HFF-Myc (cell line): ENCODE measurements at regions not wholly inside any gene's neighbourhood (a gene's known extent, or its start where the extent isn't known, plus 50 kb on each side); places are given as distances from the start of the nearest gene placed in this dataset.

ENCODE experiments used
- DNase-seq: peaks from one replicate; pipeline ENCODE4 v3.0.0-alpha.2; 2011; ENCODE audit warnings: low read depth; ENCODE audit errors: extremely low read depth
- H3K4me3 ChIP-seq: replicated peaks from 2 replicates; pipeline ENCODE4 v1.5.1; 2011; ENCODE audit warnings: low read depth, mild to moderate bottlenecking, control low read depth, low read length
- TF ChIP-seq, protein P1 (sequence below): IDR thresholded peaks from 2 replicates; pipeline ENCODE4 v1.5.1; 2012; ENCODE audit warnings: mild to moderate bottlenecking, low read depth, low read length, control low read depth; ENCODE audit errors: missing control alignments

- TF ChIP-seq, protein P1, sequence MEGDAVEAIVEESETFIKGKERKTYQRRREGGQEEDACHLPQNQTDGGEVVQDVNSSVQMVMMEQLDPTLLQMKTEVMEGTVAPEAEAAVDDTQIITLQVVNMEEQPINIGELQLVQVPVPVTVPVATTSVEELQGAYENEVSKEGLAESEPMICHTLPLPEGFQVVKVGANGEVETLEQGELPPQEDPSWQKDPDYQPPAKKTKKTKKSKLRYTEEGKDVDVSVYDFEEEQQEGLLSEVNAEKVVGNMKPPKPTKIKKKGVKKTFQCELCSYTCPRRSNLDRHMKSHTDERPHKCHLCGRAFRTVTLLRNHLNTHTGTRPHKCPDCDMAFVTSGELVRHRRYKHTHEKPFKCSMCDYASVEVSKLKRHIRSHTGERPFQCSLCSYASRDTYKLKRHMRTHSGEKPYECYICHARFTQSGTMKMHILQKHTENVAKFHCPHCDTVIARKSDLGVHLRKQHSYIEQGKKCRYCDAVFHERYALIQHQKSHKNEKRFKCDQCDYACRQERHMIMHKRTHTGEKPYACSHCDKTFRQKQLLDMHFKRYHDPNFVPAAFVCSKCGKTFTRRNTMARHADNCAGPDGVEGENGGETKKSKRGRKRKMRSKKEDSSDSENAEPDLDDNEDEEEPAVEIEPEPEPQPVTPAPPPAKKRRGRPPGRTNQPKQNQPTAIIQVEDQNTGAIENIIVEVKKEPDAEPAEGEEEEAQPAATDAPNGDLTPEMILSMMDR: no peak
- no peak for DNase-seq
- no peak overlapping the region for H3K4me3 ChIP-seq
Observed at GRCh38 chr14:100673085-100673806, 53.4 kb upstream of the DLK1 start.

DNA sequence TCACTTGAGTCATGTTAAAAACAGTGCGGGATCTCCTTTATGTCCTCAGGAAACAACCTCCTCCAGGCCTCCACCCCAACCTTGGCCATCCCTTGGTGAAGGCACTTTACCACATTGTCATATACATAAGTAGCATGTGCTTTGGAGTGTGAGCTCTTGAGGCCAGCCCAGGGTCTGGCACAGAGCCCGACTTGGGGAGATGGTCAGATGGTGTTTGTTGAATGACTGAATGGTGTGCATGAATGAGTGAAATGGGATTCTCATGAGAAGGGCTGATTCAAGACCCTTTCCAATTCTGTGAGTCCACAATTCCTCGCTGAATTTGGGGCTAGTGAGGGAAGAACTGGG, 52.9 kb upstream of the DLK1 start:
- TF ChIP-seq, protein P1: no peak
- H3K4me3 ChIP-seq: no peak overlapping the region

GRCh38 chr14:100674428-100674827, 52.3 kb upstream of the DLK1 start:
- TF ChIP-seq, protein P1: no peak
- H3K4me3 ChIP-seq: no peak overlapping the region
- DNase-seq: no peak

More for the DNA sequence above, 52.9 kb upstream of the DLK1 start:
- no peak for DNase-seq

DNA sequence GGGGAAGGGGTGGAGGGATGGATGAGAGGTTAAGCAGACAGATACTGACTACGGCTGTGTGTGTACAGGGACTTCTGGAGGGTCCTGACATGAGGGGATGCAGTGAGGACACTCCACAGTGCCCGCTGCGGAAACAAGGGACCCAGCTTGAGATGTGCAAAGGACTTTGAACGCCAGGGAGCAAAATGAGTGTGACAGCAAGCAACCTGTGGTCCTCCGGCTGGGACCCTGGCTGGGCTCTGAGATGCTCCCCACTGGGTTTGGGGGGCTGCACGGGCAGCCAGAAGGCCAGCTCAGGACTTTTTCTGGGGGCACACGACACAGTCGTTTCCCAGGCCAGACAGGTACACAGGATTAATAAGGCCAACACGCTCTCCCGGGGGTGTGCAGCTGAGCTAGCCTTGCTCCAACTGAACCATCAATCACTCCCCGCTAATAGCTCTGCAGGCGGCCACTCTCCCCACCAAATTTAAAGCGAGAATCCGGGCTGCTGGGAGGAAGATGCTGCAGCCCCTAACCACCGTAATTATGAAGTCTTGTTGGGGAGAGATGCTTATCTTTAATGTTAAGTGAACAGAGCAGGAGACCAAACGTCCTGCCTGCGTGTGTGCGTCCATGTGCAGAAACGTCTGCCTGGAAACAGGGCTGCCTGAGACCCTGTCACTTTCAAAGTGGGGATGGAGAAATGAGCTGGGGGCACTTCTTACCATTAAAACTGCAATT, 51.6 kb upstream of the DLK1 start:
- no peak overlapping the region for H3K4me3 ChIP-seq
- TF ChIP-seq, protein P1: no peak
- DNase-seq: no peak

- TF ChIP-seq, protein P1: no peak
- H3K4me3 ChIP-seq: no peak overlapping the region
- DNase-seq: no peak
Observed at GRCh38 chr14:100675699-100676684, 50.7 kb upstream of the DLK1 start.
